DND-41 (cell line): ENCODE measurements at regions not wholly inside any gene's neighbourhood (a gene's known extent, or its start where the extent isn't known, plus 50 kb on each side); places are given as distances from the start of the nearest gene placed in this dataset.

Experiments used
- ATAC-seq: fragments of 200-7000 bp; cut with Tn5 transposase; 3 replicates; pipeline ENCODE4 v1.9.1; 2021; ENCODE audit warnings: low read depth; ENCODE audit not compliant: insufficient read depth
- DNase-seq: peaks from one replicate; pipeline ENCODE4 v3.0.0-alpha.2; 2020
- H2AFZ ChIP-seq: 2 replicates; pipeline ENCODE4 v1.6.0; 2012; ENCODE audit warnings: low read depth, low read length
- H3K27ac ChIP-seq: 2 replicates; pipeline ENCODE4 v1.5.1; 2012; ENCODE audit warnings: low read length, inconsistent platforms
- H3K27me3 ChIP-seq: fragments of 200-600 bp; sonication (generic); 2 replicates; pipeline ENCODE4 v1.6.0; 2012; ENCODE audit warnings: low read length, mild to moderate bottlenecking, inconsistent platforms; ENCODE audit not compliant: insufficient read depth, poor library complexity
- H3K36me3 ChIP-seq: 2 replicates; pipeline ENCODE4 v1.5.1; 2012; ENCODE audit warnings: low read length, inconsistent platforms; ENCODE audit not compliant: insufficient read depth
- H3K4me1 ChIP-seq: 2 replicates; pipeline ENCODE4 v1.5.1; 2012; ENCODE audit warnings: mild to moderate bottlenecking, low read length; ENCODE audit not compliant: insufficient read depth
- H3K4me2 ChIP-seq: 2 replicates; pipeline ENCODE4 v1.6.0; 2012; ENCODE audit warnings: mild to moderate bottlenecking, moderate library complexity, low read length, inconsistent platforms; ENCODE audit not compliant: insufficient read depth
- H3K4me3 ChIP-seq, 2 experiments: fragments of 200-600 bp in 1 of 2; shearing (Covaris generic) in 1 of 2; 2 replicates each; pipeline ENCODE4 v1.5.1; 2012 to 2016; ENCODE audit warnings: inconsistent platforms in 2 of 2, low read length in 2 of 2, mild to moderate bottlenecking in 2 of 2, low read depth in 1 of 2, moderate library complexity in 1 of 2
- H3K79me2 ChIP-seq: 2 replicates; pipeline ENCODE4 v1.6.0; 2012; ENCODE audit warnings: low read length, inconsistent platforms; ENCODE audit not compliant: insufficient read depth
- H3K9ac ChIP-seq: 2 replicates; pipeline ENCODE4 v1.6.0; 2012; ENCODE audit warnings: low read depth, mild to moderate bottlenecking, inconsistent platforms, low read length, moderate library complexity
- H3K9me3 ChIP-seq: 2 replicates; pipeline ENCODE4 v1.5.1; 2012; ENCODE audit warnings: low read length, moderate library complexity, mild to moderate bottlenecking, inconsistent platforms; ENCODE audit not compliant: insufficient read depth, severe bottlenecking
- H4K20me1 ChIP-seq: 2 replicates; pipeline ENCODE4 v1.6.0; 2012; ENCODE audit warnings: low read length; ENCODE audit not compliant: insufficient read depth
- CTCF ChIP-seq: IDR thresholded peaks from 2 replicates; pipeline ENCODE4 v1.5.1; 2012; ENCODE audit warnings: borderline replicate concordance, low read length, moderate library complexity, mild to moderate bottlenecking; ENCODE audit not compliant: poor library complexity, severe bottlenecking; ENCODE audit errors: extremely low read depth
- EZH2 ChIP-seq: IDR thresholded peaks from 3 replicates; pipeline ENCODE4 v1.6.1; 2012; ENCODE audit warnings: borderline replicate concordance, low read depth, mild to moderate bottlenecking, moderate library complexity, low read length, inconsistent platforms; ENCODE audit not compliant: severe bottlenecking

GRCh38 chr7:110186334-110186733 lies 904.6 kb upstream of the LRRN3 start:
- H3K79me2 ChIP-seq = no peaks in the 10 kb centered on the region
- no peak for ATAC-seq
- H3K27ac ChIP-seq = no peak overlapping the region

GRCh38 chr7:110187877-110188554 lies 902.9 kb upstream of the LRRN3 start:
- peaks cover 5% of the 10 kb centered on the region for H3K9me3 ChIP-seq
- H3K4me1 ChIP-seq = no peaks in the 10 kb centered on the region
- H3K9ac ChIP-seq = no peak overlapping the region
- H3K27me3 ChIP-seq = no peaks in the 10 kb centered on the region
- H3K79me2 ChIP-seq = no peaks in the 10 kb centered on the region
- H3K4me2 ChIP-seq = no peak overlapping the region
- ATAC-seq (no peak), DNase-seq (no peak)
- H3K36me3 ChIP-seq = no peaks in the 10 kb centered on the region
- H3K4me3 ChIP-seq = no peak overlapping the region
- H4K20me1 ChIP-seq = no peaks in the 10 kb centered on the region
- TF ChIP-seq CTCF (no peak), EZH2 (no peak)
- no peak overlapping the region for H2AFZ ChIP-seq
- no peak overlapping the region for H3K27ac ChIP-seq

More at GRCh38 chr7:110186334-110186733, 904.6 kb upstream of the LRRN3 start:
- H3K27me3 ChIP-seq = no peaks in the 10 kb centered on the region
- no peaks in the 10 kb centered on the region for H3K36me3 ChIP-seq
- no peaks in the 10 kb centered on the region for H4K20me1 ChIP-seq
- no peaks in the 10 kb centered on the region for H3K4me1 ChIP-seq
- no peak overlapping the region for H3K4me2 ChIP-seq
- DNase-seq = no peak
- H3K9ac ChIP-seq = no peak overlapping the region
- no peak overlapping the region for H2AFZ ChIP-seq
- no peak overlapping the region for H3K4me3 ChIP-seq
- peaks cover 5% of the 10 kb centered on the region for H3K9me3 ChIP-seq
- no peak for TF ChIP-seq CTCF
- TF ChIP-seq EZH2 = no peak

GRCh38 chr7:110204527-110204926 lies 886.4 kb upstream of the LRRN3 start:
- Histone ChIP-seq H3K4me1 (no peaks in the 10 kb centered on the region), H3K79me2 (no peaks in the 10 kb centered on the region), H3K4me3 (no peak overlapping the region), H3K27me3 (no peaks in the 10 kb centered on the region), H3K9ac (no peak overlapping the region), H3K36me3 (0 out of 2 replicates have a peak, but pooled peaks cover 4% of the 10 kb centered on the region), H2AFZ (no peak overlapping the region), H3K9me3 (no peaks in the 10 kb centered on the region), H3K4me2 (no peak overlapping the region), H4K20me1 (no peaks in the 10 kb centered on the region), H3K27ac (no peak overlapping the region)
- DNase-seq (no peak), ATAC-seq (no peak)
- TF ChIP-seq EZH2 (no peak), CTCF (peak; percentile 8)

GRCh38 chr7:110205899-110206298 lies 885.0 kb upstream of the LRRN3 start:
- Histone ChIP-seq H3K79me2 (no peaks in the 10 kb centered on the region), H3K27me3 (no peaks in the 10 kb centered on the region), H4K20me1 (no peaks in the 10 kb centered on the region), H3K4me1 (peaks cover under 1% of the 10 kb centered on the region; the same call in 1 of the 2 replicates), H3K36me3 (0 out of 2 replicates have a peak, but pooled peaks cover 4% of the 10 kb centered on the region), H3K27ac (no peak overlapping the region), H2AFZ (no peak overlapping the region), H3K9ac (no peak overlapping the region), H3K4me3 (no peak overlapping the region), H3K4me2 (no peak overlapping the region), H3K9me3 (no peaks in the 10 kb centered on the region)
- DNase-seq (no peak), ATAC-seq (no peak)
- TF ChIP-seq CTCF (no peak), EZH2 (no peak)
